Mesenchymal stem cell (in vitro differentiated cells and primary cell): ENCODE measurements at regions not wholly inside any gene's neighbourhood (a gene's known extent, or its start where the extent isn't known, plus 50 kb on each side); places are given as distances from the start of the nearest gene placed in this dataset.

Experiments
- DNase-seq: peaks from one replicate; pipeline ENCODE4 v3.0.0-alpha.2; 2013
- H2AFZ ChIP-seq: one replicate; pipeline ENCODE4 v1.6.1; 2013; ENCODE audit warnings: low read depth, mild to moderate bottlenecking, control low read depth, inconsistent platforms, low read length, moderate library complexity
- H2AK5ac ChIP-seq: 2 replicates; pipeline ENCODE4 v1.6.1; 2013; ENCODE audit warnings: low read length, moderate library complexity, mild to moderate bottlenecking, inconsistent platforms; ENCODE audit not compliant: severe bottlenecking
- H2BK120ac ChIP-seq: one replicate; pipeline ENCODE4 v1.6.1; 2013; ENCODE audit warnings: low read depth, mild to moderate bottlenecking, inconsistent platforms, low read length, moderate library complexity
- H2BK12ac ChIP-seq, 2 experiments: one replicate each; pipeline ENCODE4 v1.6.1; 2013; ENCODE audit warnings: inconsistent platforms in 2 of 2, low read length in 2 of 2, mild to moderate bottlenecking in 2 of 2, moderate library complexity in 2 of 2, control low read depth in 1 of 2
- H2BK15ac ChIP-seq: one replicate; pipeline ENCODE4 v1.6.1; 2013; ENCODE audit warnings: mild to moderate bottlenecking, low read depth, inconsistent platforms; ENCODE audit not compliant: poor library complexity, severe bottlenecking
- H2BK5ac ChIP-seq: 2 replicates; pipeline ENCODE4 v1.6.1; 2013; ENCODE audit warnings: low read depth, mild to moderate bottlenecking, low read length, control low read depth, inconsistent platforms; ENCODE audit not compliant: poor library complexity, severe bottlenecking
- H3K14ac ChIP-seq, 2 experiments: one replicate each; pipeline ENCODE4 v1.6.1; 2013; ENCODE audit warnings: inconsistent platforms in 2 of 2, low read length in 2 of 2, control low read depth in 1 of 2, mild to moderate bottlenecking in 1 of 2, moderate library complexity in 1 of 2
- H3K18ac ChIP-seq, 2 experiments: one replicate each; pipeline ENCODE4 v1.6.1; 2013; ENCODE audit warnings: inconsistent platforms in 2 of 2, low read length in 2 of 2, control low read depth in 1 of 2, low read depth in 1 of 2, mild to moderate bottlenecking in 1 of 2
- H3K23ac ChIP-seq, 2 experiments: one replicate each; pipeline ENCODE4 v1.6.1; 2013; ENCODE audit warnings: inconsistent platforms in 2 of 2, low read length in 2 of 2, mild to moderate bottlenecking in 2 of 2, moderate library complexity in 2 of 2, control low read depth in 1 of 2
- H3K27ac ChIP-seq: 2 replicates; pipeline ENCODE4 v1.5.1; 2013; ENCODE audit warnings: mild to moderate bottlenecking, moderate library complexity, low read length, control low read depth, inconsistent platforms; ENCODE audit not compliant: poor library complexity, severe bottlenecking
- H3K27me3 ChIP-seq, 2 experiments: 2 replicates each; pipeline versions ENCODE4 v1.6.1 to v1.7.0; 2013; ENCODE audit warnings: low read length in 2 of 2, mild to moderate bottlenecking in 2 of 2, moderate library complexity in 2 of 2, control low read depth in 1 of 2, inconsistent platforms in 1 of 2; ENCODE audit not compliant: control insufficient read depth in 1 of 2, insufficient read depth in 1 of 2
- H3K36me3 ChIP-seq, 2 experiments: 2 replicates each; pipeline versions ENCODE4 v1.6.1 to v1.7.0; 2013; ENCODE audit warnings: low read length in 2 of 2, control low read depth in 1 of 2, inconsistent platforms in 1 of 2, low read depth in 1 of 2, mild to moderate bottlenecking in 1 of 2; ENCODE audit not compliant: insufficient read depth in 2 of 2, control insufficient read depth in 1 of 2
- H3K4ac ChIP-seq, 2 experiments: one replicate each; pipeline ENCODE4 v1.6.1; 2013; ENCODE audit warnings: inconsistent platforms in 2 of 2, low read length in 2 of 2, mild to moderate bottlenecking in 2 of 2, moderate library complexity in 2 of 2, control low read depth in 1 of 2, low read depth in 1 of 2
- H3K4me1 ChIP-seq: 2 replicates; pipeline ENCODE4 v1.6.1; 2013; ENCODE audit warnings: low read depth, low read length, control low read depth; ENCODE audit not compliant: control insufficient read depth, insufficient read depth
- H3K4me2 ChIP-seq: 2 replicates; pipeline ENCODE4 v1.6.1; 2013; ENCODE audit warnings: low read length, mild to moderate bottlenecking, inconsistent platforms; ENCODE audit not compliant: poor library complexity, severe bottlenecking
- H3K4me3 ChIP-seq, 2 experiments: 2 replicates each; pipeline versions ENCODE4 v1.5.1 to v1.7.0; 2013; ENCODE audit warnings: low read length in 2 of 2, mild to moderate bottlenecking in 2 of 2, control low read depth in 1 of 2, low read depth in 1 of 2; ENCODE audit not compliant: insufficient read depth in 1 of 2
- H3K79me1 ChIP-seq: replicated peaks from 2 replicates; pipeline ENCODE4 v1.6.1; 2013; ENCODE audit warnings: mild to moderate bottlenecking, control low read depth, low read length, inconsistent platforms; ENCODE audit not compliant: poor library complexity, severe bottlenecking
- H3K9ac ChIP-seq: 2 replicates; pipeline ENCODE4 v1.7.0; 2013; ENCODE audit warnings: mild to moderate bottlenecking, low read length, moderate library complexity
- H3K9me3 ChIP-seq: 2 replicates; pipeline ENCODE4 v1.7.0; 2013; ENCODE audit warnings: mild to moderate bottlenecking, low read length; ENCODE audit not compliant: control insufficient read depth
- H4K8ac ChIP-seq: one replicate; pipeline ENCODE4 v1.6.1; 2013; ENCODE audit warnings: inconsistent platforms, mild to moderate bottlenecking, low read length, moderate library complexity
- H4K91ac ChIP-seq: one replicate; pipeline ENCODE4 v1.6.1; 2013; ENCODE audit warnings: mild to moderate bottlenecking, low read length, inconsistent platforms
- WGBS: methylation state at CpG from one replicate; pipeline ENCODE4 v1.1.7; 2013; ENCODE audit warnings: mixed read lengths; 5-methylcytosine and 5-hydroxymethylcytosine counted together

- H3K4ac ChIP-seq = no peak overlapping the region
- WGBS = 100% methylated on average over 1 of the region's 1 CpG
- H3K36me3 ChIP-seq = no peaks in the 10 kb centered on the region
Observed at GRCh38 chr13:74774264-74774663, 640.1 kb upstream of the KLF12 start.

GRCh38 chr13:74773248-74773647, 639.0 kb upstream of the KLF12 start:
- H2BK12ac ChIP-seq = no peak overlapping the region
- H2AFZ ChIP-seq = no peak overlapping the region
- H3K4me2 ChIP-seq = no peak overlapping the region
- peak overlapping the region; percentile 43 for H2AK5ac ChIP-seq
- DNase-seq = no peak
- H3K36me3 ChIP-seq = no peaks in the 10 kb centered on the region
- H3K14ac ChIP-seq = no peak overlapping the region
- no peak overlapping the region for H4K91ac ChIP-seq
- peak overlapping the region; percentile 88 for H3K9ac ChIP-seq
- no CpG with 5 or more reads among the region's 1 CpG for WGBS
- no peak overlapping the region for H3K18ac ChIP-seq
- no peaks in the 10 kb centered on the region for H3K79me1 ChIP-seq
- H2BK120ac ChIP-seq = no peak overlapping the region
- H3K9me3 ChIP-seq = no peaks in the 10 kb centered on the region
- H3K4ac ChIP-seq = no peak overlapping the region
- no peak overlapping the region for H3K4me3 ChIP-seq
- H2BK5ac ChIP-seq = no peak overlapping the region
- H3K27me3 ChIP-seq = no peaks in the 10 kb centered on the region
- H4K8ac ChIP-seq = no peak overlapping the region
- no peak overlapping the region for H3K23ac ChIP-seq
- H2BK15ac ChIP-seq = no peak overlapping the region
- H3K4me1 ChIP-seq = peaks cover 3% of the 10 kb centered on the region
- no peak overlapping the region for H3K27ac ChIP-seq

More at GRCh38 chr13:74774264-74774663, 640.1 kb upstream of the KLF12 start:
- no peak for DNase-seq
- H3K79me1 ChIP-seq = no peaks in the 10 kb centered on the region
- H3K9ac ChIP-seq = peak overlapping the region; percentile 88
- H3K9me3 ChIP-seq = no peaks in the 10 kb centered on the region
- no peak overlapping the region for H2BK5ac ChIP-seq
- H3K4me1 ChIP-seq = peaks cover 3% of the 10 kb centered on the region
- H3K14ac ChIP-seq = no peak overlapping the region
- no peak overlapping the region for H3K4me3 ChIP-seq
- H4K8ac ChIP-seq = no peak overlapping the region
- H2BK15ac ChIP-seq = no peak overlapping the region
- H2BK12ac ChIP-seq = no peak overlapping the region
- H2BK120ac ChIP-seq = no peak overlapping the region
- H4K91ac ChIP-seq = no peak overlapping the region
- H2AFZ ChIP-seq = no peak overlapping the region
- H2AK5ac ChIP-seq = no peak overlapping the region
- H3K4me2 ChIP-seq = no peak overlapping the region
- H3K27ac ChIP-seq = no peak overlapping the region
- H3K27me3 ChIP-seq = no peaks in the 10 kb centered on the region
- H3K23ac ChIP-seq = no peak overlapping the region
- H3K18ac ChIP-seq = no peak overlapping the region

GRCh38 chr13:74771964-74772363, 637.8 kb upstream of the KLF12 start:
- Histone ChIP-seq H3K4me1 (peaks cover 3% of the 10 kb centered on the region), H3K9ac (peak overlapping the region; percentile 88), H2BK120ac (no peak overlapping the region), H3K14ac (no peak overlapping the region), H2AK5ac (no peak overlapping the region), H3K4ac (no peak overlapping the region), H3K9me3 (no peaks in the 10 kb centered on the region), H3K27me3 (no peaks in the 10 kb centered on the region), H3K4me3 (peak overlapping the region in 1 of 2 experiments; percentile 30), H3K18ac (no peak overlapping the region), H3K23ac (no peak overlapping the region), H2BK12ac (no peak overlapping the region), H2AFZ (no peak overlapping the region), H3K27ac (peak overlapping the region; percentile 86), H3K4me2 (no peak overlapping the region), H3K79me1 (no peaks in the 10 kb centered on the region), H2BK15ac (no peak overlapping the region), H4K8ac (no peak overlapping the region), H3K36me3 (no peaks in the 10 kb centered on the region), H4K91ac (no peak overlapping the region), H2BK5ac (peak overlapping the region; percentile 46)
- peak; percentile 63 for DNase-seq
- 60% methylated on average over 3 of the region's 3 CpGs for WGBS

- no peak overlapping the region for H3K14ac ChIP-seq
- H2BK5ac ChIP-seq = no peak overlapping the region
- H3K4me3 ChIP-seq = no peak overlapping the region
- no peak overlapping the region for H2AFZ ChIP-seq
- H2BK15ac ChIP-seq = no peak overlapping the region
- no peak overlapping the region for H3K4me2 ChIP-seq
- H4K91ac ChIP-seq = no peak overlapping the region
- no peaks in the 10 kb centered on the region for H3K36me3 ChIP-seq
- H3K79me1 ChIP-seq = no peaks in the 10 kb centered on the region
- H3K9me3 ChIP-seq = no peaks in the 10 kb centered on the region
- H3K23ac ChIP-seq = no peak overlapping the region
- no peak overlapping the region for H4K8ac ChIP-seq
- no peak overlapping the region for H2AK5ac ChIP-seq
- H2BK12ac ChIP-seq = no peak overlapping the region
- peak overlapping the region; percentile 88 for H3K9ac ChIP-seq
- H3K4me1 ChIP-seq = peaks cover 3% of the 10 kb centered on the region
- H2BK120ac ChIP-seq = no peak overlapping the region
- H3K18ac ChIP-seq = no peak overlapping the region
- DNase-seq = peak; percentile 89
- H3K27ac ChIP-seq = peak overlapping the region; percentile 35
- H3K4ac ChIP-seq = no peak overlapping the region
- no peaks in the 10 kb centered on the region for H3K27me3 ChIP-seq
Observed at GRCh38 chr13:74770361-74770760, 636.2 kb upstream of the KLF12 start.
